ENCODE measurements at regions not wholly inside any gene's neighbourhood (a gene's known extent, or its start where the extent isn't known, plus 50 kb on each side); places are given as distances from the start of the nearest gene placed in this dataset.

DNA sequence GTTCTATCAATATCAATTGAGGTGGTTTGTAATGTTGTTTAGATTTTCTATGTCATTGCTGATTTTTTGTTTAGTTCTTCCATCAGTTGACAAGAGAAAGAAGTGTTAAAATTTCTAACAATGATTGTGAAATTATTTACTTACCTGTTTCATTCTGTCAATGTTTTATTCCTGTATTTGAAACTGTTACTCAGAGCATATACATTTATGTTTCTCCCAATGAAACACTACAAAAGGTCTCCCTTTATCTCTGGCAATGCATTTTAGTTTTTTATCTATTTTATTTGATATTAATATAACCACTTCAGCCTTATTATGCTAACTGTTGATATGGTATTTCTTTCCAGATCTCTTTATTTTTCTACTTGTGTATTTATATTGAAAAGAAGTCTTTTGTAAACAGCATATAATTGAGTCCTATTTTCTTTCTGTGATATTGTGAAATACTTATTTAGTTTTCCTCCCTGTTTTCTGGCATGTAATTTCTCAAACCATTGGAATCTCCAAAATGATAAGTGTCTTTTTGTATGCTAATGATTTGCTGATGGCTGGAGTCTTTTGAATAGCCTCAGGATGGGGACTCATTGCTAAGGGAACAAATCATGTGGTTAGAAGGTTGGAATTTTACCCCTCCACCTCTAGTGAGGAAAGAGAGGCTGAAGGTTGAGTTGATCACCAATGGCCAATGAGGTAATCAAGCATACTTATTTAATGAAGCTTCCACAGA lies 122.0 kb downstream of the ADSS2 start:
- TF ChIP-seq, protein P1, sequence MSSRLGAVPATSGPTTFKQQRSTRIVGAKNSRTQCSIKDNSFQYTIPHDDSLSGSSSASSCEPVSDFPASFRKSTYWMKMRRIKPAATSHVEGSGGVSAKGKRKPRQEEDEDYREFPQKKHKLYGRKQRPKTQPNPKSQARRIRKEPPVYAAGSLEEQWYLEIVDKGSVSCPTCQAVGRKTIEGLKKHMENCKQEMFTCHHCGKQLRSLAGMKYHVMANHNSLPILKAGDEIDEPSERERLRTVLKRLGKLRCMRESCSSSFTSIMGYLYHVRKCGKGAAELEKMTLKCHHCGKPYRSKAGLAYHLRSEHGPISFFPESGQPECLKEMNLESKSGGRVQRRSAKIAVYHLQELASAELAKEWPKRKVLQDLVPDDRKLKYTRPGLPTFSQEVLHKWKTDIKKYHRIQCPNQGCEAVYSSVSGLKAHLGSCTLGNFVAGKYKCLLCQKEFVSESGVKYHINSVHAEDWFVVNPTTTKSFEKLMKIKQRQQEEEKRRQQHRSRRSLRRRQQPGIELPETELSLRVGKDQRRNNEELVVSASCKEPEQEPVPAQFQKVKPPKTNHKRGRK (CRISPR knock-in tag; IDR thresholded peaks at IDR 0.05; ENCODE audit: borderline replicate concordance), result no peak
- TF ChIP-seq NFE2L1 (CRISPR knock-in tag; IDR thresholded peaks at IDR 0.05), result no peak
- TF ChIP-seq, protein P2, sequence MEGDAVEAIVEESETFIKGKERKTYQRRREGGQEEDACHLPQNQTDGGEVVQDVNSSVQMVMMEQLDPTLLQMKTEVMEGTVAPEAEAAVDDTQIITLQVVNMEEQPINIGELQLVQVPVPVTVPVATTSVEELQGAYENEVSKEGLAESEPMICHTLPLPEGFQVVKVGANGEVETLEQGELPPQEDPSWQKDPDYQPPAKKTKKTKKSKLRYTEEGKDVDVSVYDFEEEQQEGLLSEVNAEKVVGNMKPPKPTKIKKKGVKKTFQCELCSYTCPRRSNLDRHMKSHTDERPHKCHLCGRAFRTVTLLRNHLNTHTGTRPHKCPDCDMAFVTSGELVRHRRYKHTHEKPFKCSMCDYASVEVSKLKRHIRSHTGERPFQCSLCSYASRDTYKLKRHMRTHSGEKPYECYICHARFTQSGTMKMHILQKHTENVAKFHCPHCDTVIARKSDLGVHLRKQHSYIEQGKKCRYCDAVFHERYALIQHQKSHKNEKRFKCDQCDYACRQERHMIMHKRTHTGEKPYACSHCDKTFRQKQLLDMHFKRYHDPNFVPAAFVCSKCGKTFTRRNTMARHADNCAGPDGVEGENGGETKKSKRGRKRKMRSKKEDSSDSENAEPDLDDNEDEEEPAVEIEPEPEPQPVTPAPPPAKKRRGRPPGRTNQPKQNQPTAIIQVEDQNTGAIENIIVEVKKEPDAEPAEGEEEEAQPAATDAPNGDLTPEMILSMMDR (IDR thresholded peaks at IDR 0.05), result no peak
- no peak for TF ChIP-seq NR1H2 (CRISPR knock-in tag; IDR thresholded peaks at IDR 0.05)
- no peak for TF ChIP-seq RELA (CRISPR knock-in tag; IDR thresholded peaks at IDR 0.05; ENCODE audit: borderline replicate concordance)
- TF ChIP-seq NR2C2 (CRISPR knock-in tag; IDR thresholded peaks at IDR 0.05), result no peak
